ENCODE measurements at regions not wholly inside any gene's neighbourhood (a gene's known extent, or its start where the extent isn't known, plus 50 kb on each side); places are given as distances from the start of the nearest gene placed in this dataset.

DNA sequence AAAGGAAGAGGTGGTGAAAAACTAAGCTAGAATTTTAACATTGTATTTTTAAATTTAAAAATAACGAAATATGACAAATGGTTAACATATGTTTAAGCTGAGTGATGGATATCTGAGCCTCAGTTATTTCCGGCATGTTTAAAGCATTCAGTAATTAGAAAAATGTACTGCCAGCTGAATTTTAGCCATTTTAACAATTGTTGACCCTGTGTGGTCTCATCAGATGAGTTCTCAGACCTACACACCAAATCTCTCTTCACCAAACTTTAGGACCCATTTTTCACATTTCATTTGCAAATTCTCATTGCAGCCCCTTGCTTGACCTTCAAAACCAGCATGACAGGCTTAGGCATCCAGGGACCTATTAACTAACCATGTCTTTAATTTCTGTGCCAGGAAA, 91.5 kb upstream of the RGPD4 start:
- TF ChIP-seq, protein P1, sequence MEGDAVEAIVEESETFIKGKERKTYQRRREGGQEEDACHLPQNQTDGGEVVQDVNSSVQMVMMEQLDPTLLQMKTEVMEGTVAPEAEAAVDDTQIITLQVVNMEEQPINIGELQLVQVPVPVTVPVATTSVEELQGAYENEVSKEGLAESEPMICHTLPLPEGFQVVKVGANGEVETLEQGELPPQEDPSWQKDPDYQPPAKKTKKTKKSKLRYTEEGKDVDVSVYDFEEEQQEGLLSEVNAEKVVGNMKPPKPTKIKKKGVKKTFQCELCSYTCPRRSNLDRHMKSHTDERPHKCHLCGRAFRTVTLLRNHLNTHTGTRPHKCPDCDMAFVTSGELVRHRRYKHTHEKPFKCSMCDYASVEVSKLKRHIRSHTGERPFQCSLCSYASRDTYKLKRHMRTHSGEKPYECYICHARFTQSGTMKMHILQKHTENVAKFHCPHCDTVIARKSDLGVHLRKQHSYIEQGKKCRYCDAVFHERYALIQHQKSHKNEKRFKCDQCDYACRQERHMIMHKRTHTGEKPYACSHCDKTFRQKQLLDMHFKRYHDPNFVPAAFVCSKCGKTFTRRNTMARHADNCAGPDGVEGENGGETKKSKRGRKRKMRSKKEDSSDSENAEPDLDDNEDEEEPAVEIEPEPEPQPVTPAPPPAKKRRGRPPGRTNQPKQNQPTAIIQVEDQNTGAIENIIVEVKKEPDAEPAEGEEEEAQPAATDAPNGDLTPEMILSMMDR (IDR thresholded peaks at IDR 0.05) = no peak
- TF ChIP-seq EP300 (IDR thresholded peaks at IDR 0.05) (no peak), POLR2A (IDR thresholded peaks at IDR 0.05) (no peak)

Measured in stomach (tissue), 4 donors.